ENCODE measurements at regions not wholly inside any gene's neighbourhood (a gene's known extent, or its start where the extent isn't known, plus 50 kb on each side); places are given as distances from the start of the nearest gene placed in this dataset.

GRCh38 chr9:78620303-78620702 is 323.4 kb downstream of the PSAT1 start:
- H4K20me1 ChIP-seq (ENCODE audit: insufficient read depth, low read length), result no peaks in the 10 kb centered on the region
- no peak overlapping the region for H3K4me2 ChIP-seq (ENCODE audit: low read length)
- TF ChIP-seq CTCF (IDR thresholded peaks at IDR 0.05; ENCODE audit: low read depth, low read length) (no peak), EZH2phosphoT487 (IDR thresholded peaks at IDR 0.05; ENCODE audit: low read depth) (no peak)
- H3K9ac ChIP-seq (ENCODE audit: low read length), result no peak overlapping the region
- H3K36me3 ChIP-seq (replicated peaks; ENCODE audit: low read depth, low read length), result no peaks in the 10 kb centered on the region
- no peaks in the 10 kb centered on the region for H3K9me3 ChIP-seq (ENCODE audit: insufficient read depth, low read length)
- H3K4me3 ChIP-seq (ENCODE audit: low read length), result no peak overlapping the region
- H3K27me3 ChIP-seq (ENCODE audit: low read depth, low read length), result no peaks in the 10 kb centered on the region
- H3K27ac ChIP-seq (ENCODE audit: low read length), result no peak overlapping the region
- H2AFZ ChIP-seq (ENCODE audit: low read depth, low read length), result no peak overlapping the region
- H3K4me1 ChIP-seq (ENCODE audit: low read length), result no peaks in the 10 kb centered on the region
- H3K79me2 ChIP-seq (ENCODE audit: low read length), result no peaks in the 10 kb centered on the region

GRCh38 chr9:78620764-78621163 is 323.8 kb downstream of the PSAT1 start:
- Histone ChIP-seq H3K4me3 (ENCODE audit: low read length) (no peak overlapping the region), H3K9ac (ENCODE audit: low read length) (no peak overlapping the region), H3K27ac (ENCODE audit: low read length) (no peak overlapping the region), H3K36me3 (replicated peaks; ENCODE audit: low read depth, low read length) (no peaks in the 10 kb centered on the region), H2AFZ (ENCODE audit: low read depth, low read length) (no peak overlapping the region), H3K4me1 (ENCODE audit: low read length) (no peaks in the 10 kb centered on the region), H3K9me3 (ENCODE audit: insufficient read depth, low read length) (no peaks in the 10 kb centered on the region), H3K27me3 (ENCODE audit: low read depth, low read length) (no peaks in the 10 kb centered on the region), H3K79me2 (ENCODE audit: low read length) (no peaks in the 10 kb centered on the region), H3K4me2 (ENCODE audit: low read length) (no peak overlapping the region), H4K20me1 (ENCODE audit: insufficient read depth, low read length) (no peaks in the 10 kb centered on the region)
- no peak for TF ChIP-seq EZH2phosphoT487 (IDR thresholded peaks at IDR 0.05; ENCODE audit: low read depth)
- TF ChIP-seq CTCF (IDR thresholded peaks at IDR 0.05; ENCODE audit: low read depth, low read length), result no peak

- H3K79me2 ChIP-seq (ENCODE audit: low read length), result no peaks in the 10 kb centered on the region
- no peaks in the 10 kb centered on the region for H3K36me3 ChIP-seq (replicated peaks; ENCODE audit: low read depth, low read length)
- no peak overlapping the region for H3K27ac ChIP-seq (ENCODE audit: low read length)
- H2AFZ ChIP-seq (ENCODE audit: low read depth, low read length), result no peak overlapping the region
- H4K20me1 ChIP-seq (ENCODE audit: insufficient read depth, low read length), result no peaks in the 10 kb centered on the region
- no peak overlapping the region for H3K4me3 ChIP-seq (ENCODE audit: low read length)
- TF ChIP-seq CTCF (IDR thresholded peaks at IDR 0.05; ENCODE audit: low read depth, low read length) (no peak), EZH2phosphoT487 (IDR thresholded peaks at IDR 0.05; ENCODE audit: low read depth) (no peak)
- H3K9me3 ChIP-seq (ENCODE audit: insufficient read depth, low read length), result no peaks in the 10 kb centered on the region
- H3K9ac ChIP-seq (ENCODE audit: low read length), result no peak overlapping the region
- H3K27me3 ChIP-seq (ENCODE audit: low read depth, low read length), result no peaks in the 10 kb centered on the region
- no peak overlapping the region for H3K4me2 ChIP-seq (ENCODE audit: low read length)
- no peaks in the 10 kb centered on the region for H3K4me1 ChIP-seq (ENCODE audit: low read length)
Measured at GRCh38 chr9:78622126-78622525, 325.2 kb downstream of the PSAT1 start.

- Histone ChIP-seq H3K9me3 (ENCODE audit: insufficient read depth, low read length) (no peaks in the 10 kb centered on the region), H3K9ac (ENCODE audit: low read length) (no peak overlapping the region), H3K27ac (ENCODE audit: low read length) (no peak overlapping the region), H3K4me2 (ENCODE audit: low read length) (no peak overlapping the region), H3K79me2 (ENCODE audit: low read length) (no peaks in the 10 kb centered on the region), H3K27me3 (ENCODE audit: low read depth, low read length) (peaks cover 12% of the 10 kb centered on the region; the same call in 1 of the 2 replicates), H2AFZ (ENCODE audit: low read depth, low read length) (no peak overlapping the region), H3K4me1 (ENCODE audit: low read length) (peaks cover 4% of the 10 kb centered on the region), H3K4me3 (ENCODE audit: low read length) (no peak overlapping the region), H4K20me1 (ENCODE audit: insufficient read depth, low read length) (no peaks in the 10 kb centered on the region), H3K36me3 (replicated peaks; ENCODE audit: low read depth, low read length) (no peaks in the 10 kb centered on the region)
- TF ChIP-seq CTCF (IDR thresholded peaks at IDR 0.05; ENCODE audit: low read depth, low read length) (no peak), EZH2phosphoT487 (IDR thresholded peaks at IDR 0.05; ENCODE audit: low read depth) (no peak)
Measured at GRCh38 chr9:78626971-78627370, 330.0 kb downstream of the PSAT1 start.
